Neuron (in vitro differentiated cells): ENCODE measurements at regions not wholly inside any gene's neighbourhood (a gene's known extent, or its start where the extent isn't known, plus 50 kb on each side); places are given as distances from the start of the nearest gene placed in this dataset.

Experiments used
- H2AFZ ChIP-seq: one replicate; pipeline ENCODE4 v1.6.1; 2013; ENCODE audit warnings: low read depth, mild to moderate bottlenecking, inconsistent platforms, low read length, moderate library complexity
- H3K27me3 ChIP-seq: one replicate; pipeline ENCODE4 v1.6.1; 2013; ENCODE audit warnings: low read length; ENCODE audit not compliant: insufficient read depth
- H3K36me3 ChIP-seq: one replicate; pipeline ENCODE4 v1.6.1; 2013; ENCODE audit warnings: low read length; ENCODE audit not compliant: insufficient read depth
- H3K4me1 ChIP-seq: one replicate; pipeline ENCODE4 v1.6.1; 2013; ENCODE audit warnings: low read length; ENCODE audit not compliant: insufficient read depth
- H3K4me3 ChIP-seq: 2 replicates; pipeline ENCODE4 v1.5.1; 2013; ENCODE audit warnings: mild to moderate bottlenecking, low read length, moderate library complexity
- H3K9me3 ChIP-seq: one replicate; pipeline ENCODE4 v1.6.1; 2013; ENCODE audit warnings: low read length

- Histone ChIP-seq H2AFZ (no peak overlapping the region), H3K4me1 (peaks cover 2% of the 10 kb centered on the region), H3K4me3 (no peak overlapping the region), H3K27me3 (no peaks in the 10 kb centered on the region), H3K9me3 (no peaks in the 10 kb centered on the region), H3K36me3 (no peaks in the 10 kb centered on the region)
These were observed 86.6 kb upstream of the TAB2 start for GRCh38 chr6:149230712-149231460.

GRCh38 chr6:149231778-149232177 lies 85.7 kb upstream of the TAB2 start:
- Histone ChIP-seq H3K4me3 (no peak overlapping the region), H3K4me1 (no peaks in the 10 kb centered on the region), H2AFZ (no peak overlapping the region), H3K9me3 (no peaks in the 10 kb centered on the region), H3K36me3 (no peaks in the 10 kb centered on the region), H3K27me3 (no peaks in the 10 kb centered on the region)

GRCh38 chr6:149233056-149233715 lies 84.3 kb upstream of the TAB2 start:
- Histone ChIP-seq H2AFZ (no peak overlapping the region), H3K36me3 (no peaks in the 10 kb centered on the region), H3K4me3 (no peak overlapping the region), H3K9me3 (peaks cover 1% of the 10 kb centered on the region), H3K27me3 (no peaks in the 10 kb centered on the region), H3K4me1 (no peaks in the 10 kb centered on the region)

- no peak overlapping the region for H3K4me3 ChIP-seq
- peaks cover 10% of the 10 kb centered on the region for H3K9me3 ChIP-seq
- H3K4me1 ChIP-seq, result no peaks in the 10 kb centered on the region
- H3K27me3 ChIP-seq, result no peaks in the 10 kb centered on the region
- no peaks in the 10 kb centered on the region for H3K36me3 ChIP-seq
- H2AFZ ChIP-seq, result no peak overlapping the region
These were observed 83.2 kb upstream of the TAB2 start for GRCh38 chr6:149234051-149234962.

GRCh38 chr6:149235130-149235561 lies 82.4 kb upstream of the TAB2 start:
- no peak overlapping the region for H2AFZ ChIP-seq
- peaks cover 10% of the 10 kb centered on the region for H3K9me3 ChIP-seq
- H3K4me1 ChIP-seq, result no peaks in the 10 kb centered on the region
- H3K4me3 ChIP-seq, result no peak overlapping the region
- no peaks in the 10 kb centered on the region for H3K36me3 ChIP-seq
- no peaks in the 10 kb centered on the region for H3K27me3 ChIP-seq

GRCh38 chr6:149236589-149236988 lies 80.9 kb upstream of the TAB2 start:
- H2AFZ ChIP-seq, result no peak overlapping the region
- no peaks in the 10 kb centered on the region for H3K27me3 ChIP-seq
- H3K4me3 ChIP-seq, result no peak overlapping the region
- H3K36me3 ChIP-seq, result no peaks in the 10 kb centered on the region
- no peaks in the 10 kb centered on the region for H3K4me1 ChIP-seq
- peaks cover 10% of the 10 kb centered on the region for H3K9me3 ChIP-seq

GRCh38 chr6:149237464-149237863 lies 80.0 kb upstream of the TAB2 start:
- no peak overlapping the region for H2AFZ ChIP-seq
- no peaks in the 10 kb centered on the region for H3K27me3 ChIP-seq
- H3K4me3 ChIP-seq, result no peak overlapping the region
- H3K4me1 ChIP-seq, result no peaks in the 10 kb centered on the region
- no peaks in the 10 kb centered on the region for H3K36me3 ChIP-seq
- H3K9me3 ChIP-seq, result peaks cover 10% of the 10 kb centered on the region

GRCh38 chr6:149239573-149240209 lies 77.8 kb upstream of the TAB2 start:
- no peaks in the 10 kb centered on the region for H3K27me3 ChIP-seq
- H3K4me3 ChIP-seq, result no peak overlapping the region
- H3K9me3 ChIP-seq, result peaks cover 10% of the 10 kb centered on the region
- H3K4me1 ChIP-seq, result no peaks in the 10 kb centered on the region
- no peak overlapping the region for H2AFZ ChIP-seq
- H3K36me3 ChIP-seq, result no peaks in the 10 kb centered on the region

- Histone ChIP-seq H2AFZ (no peak overlapping the region), H3K36me3 (no peaks in the 10 kb centered on the region), H3K4me1 (no peaks in the 10 kb centered on the region), H3K27me3 (no peaks in the 10 kb centered on the region), H3K9me3 (peaks cover 10% of the 10 kb centered on the region), H3K4me3 (no peak overlapping the region)
These were observed 74.6 kb upstream of the TAB2 start for GRCh38 chr6:149242883-149243282.

GRCh38 chr6:149244105-149244504 lies 73.4 kb upstream of the TAB2 start:
- no peaks in the 10 kb centered on the region for H3K4me1 ChIP-seq
- peaks cover 1% of the 10 kb centered on the region for H3K9me3 ChIP-seq
- no peaks in the 10 kb centered on the region for H3K36me3 ChIP-seq
- no peak overlapping the region for H3K4me3 ChIP-seq
- H3K27me3 ChIP-seq, result no peaks in the 10 kb centered on the region
- no peak overlapping the region for H2AFZ ChIP-seq

- H3K36me3 ChIP-seq, result no peaks in the 10 kb centered on the region
- H3K9me3 ChIP-seq, result no peaks in the 10 kb centered on the region
- H3K27me3 ChIP-seq, result no peaks in the 10 kb centered on the region
- no peak overlapping the region for H2AFZ ChIP-seq
- H3K4me3 ChIP-seq, result no peak overlapping the region
- peaks cover 3% of the 10 kb centered on the region for H3K4me1 ChIP-seq
These were observed 70.7 kb upstream of the TAB2 start for GRCh38 chr6:149246691-149247384.

- Histone ChIP-seq H2AFZ (no peak overlapping the region), H3K4me3 (no peak overlapping the region), H3K27me3 (no peaks in the 10 kb centered on the region), H3K4me1 (peaks cover 3% of the 10 kb centered on the region), H3K36me3 (no peaks in the 10 kb centered on the region), H3K9me3 (no peaks in the 10 kb centered on the region)
These were observed 70.1 kb upstream of the TAB2 start for GRCh38 chr6:149247385-149247763.
